HG03025 (cell line): ENCODE measurements at regions not wholly inside any gene's neighbourhood (a gene's known extent, or its start where the extent isn't known, plus 50 kb on each side); places are given as distances from the start of the nearest gene placed in this dataset.
"Not testable (repeated sequence)": the region's sequence is repeated elsewhere in the genome, so short reads cannot be mapped to it uniquely, and the experiment has no call there.

Source experiments
- ATAC-seq: cut with Tn5 transposase; IDR thresholded peaks from one replicate; pipeline ENCODE4 v1.9.1; 2021; ENCODE audit warnings: mild to moderate bottlenecking, moderate library complexity; ENCODE audit not compliant: unreplicated experiment, low FRiP score

- ATAC-seq = no peak
These were observed 878.5 kb downstream of the PLOD2 start for GRCh38 chr3:145282505-145282904.

GRCh38 chr3:145286937-145287336 is 874.0 kb downstream of the PLOD2 start:
- ATAC-seq = peak; percentile 57

DNA sequence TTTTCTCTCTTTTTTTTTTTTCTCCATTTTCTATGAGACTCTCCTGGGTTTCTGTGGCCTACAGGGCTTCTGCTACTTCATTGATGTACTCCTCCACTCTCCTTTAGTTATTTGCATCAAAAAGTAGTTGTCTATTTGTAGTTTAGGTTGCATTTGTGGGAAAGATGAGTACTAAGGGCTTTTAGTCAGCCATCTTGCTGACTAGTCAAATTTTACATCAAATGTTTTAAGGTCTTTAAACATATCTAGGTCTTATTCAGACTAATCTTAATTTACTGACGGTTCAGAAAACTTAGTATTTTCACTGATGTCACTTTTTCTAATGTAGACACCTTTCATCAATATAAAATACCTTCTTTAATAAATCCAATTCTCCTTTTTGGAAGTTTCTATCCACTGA is 871.0 kb downstream of the PLOD2 start:
- ATAC-seq = no peak

DNA sequence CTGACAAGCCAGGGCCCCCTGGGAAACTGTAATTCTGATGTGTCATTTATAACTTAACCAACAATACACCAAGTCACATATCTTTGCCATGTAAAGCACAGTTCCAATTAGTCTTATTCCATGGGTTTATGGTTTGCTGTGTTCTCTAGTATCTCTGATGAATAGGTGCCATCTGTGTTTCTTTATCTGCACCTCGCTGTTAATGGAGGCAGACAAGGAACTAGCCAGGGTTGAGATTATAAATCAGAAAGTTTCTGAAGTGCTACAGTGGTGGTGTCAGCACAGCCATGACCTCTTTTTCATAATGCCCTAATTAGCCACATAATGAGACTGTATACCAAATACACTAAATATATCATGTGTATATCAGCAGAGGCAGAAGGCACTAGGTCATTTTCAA is 866.4 kb downstream of the PLOD2 start:
- ATAC-seq = no peak

DNA sequence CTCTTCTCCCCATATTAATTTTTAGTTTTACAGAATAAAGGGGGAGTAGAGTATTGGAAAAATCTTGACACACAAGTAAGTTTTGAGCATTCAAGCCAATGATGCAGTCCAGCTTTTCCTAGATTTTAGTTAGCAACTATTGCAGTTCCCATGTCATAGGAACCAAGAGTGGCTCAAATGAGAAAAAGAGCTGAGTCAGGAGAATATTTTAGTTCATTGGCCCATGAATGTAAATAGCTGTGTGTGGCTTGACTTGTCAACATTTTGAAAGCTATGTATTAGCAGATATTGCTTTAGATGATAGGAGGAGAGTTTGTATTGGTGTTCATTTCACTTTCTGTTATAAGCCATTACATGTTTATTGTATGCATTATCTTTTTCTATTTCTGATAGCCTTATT is 853.7 kb downstream of the PLOD2 start:
- no peak for ATAC-seq

DNA sequence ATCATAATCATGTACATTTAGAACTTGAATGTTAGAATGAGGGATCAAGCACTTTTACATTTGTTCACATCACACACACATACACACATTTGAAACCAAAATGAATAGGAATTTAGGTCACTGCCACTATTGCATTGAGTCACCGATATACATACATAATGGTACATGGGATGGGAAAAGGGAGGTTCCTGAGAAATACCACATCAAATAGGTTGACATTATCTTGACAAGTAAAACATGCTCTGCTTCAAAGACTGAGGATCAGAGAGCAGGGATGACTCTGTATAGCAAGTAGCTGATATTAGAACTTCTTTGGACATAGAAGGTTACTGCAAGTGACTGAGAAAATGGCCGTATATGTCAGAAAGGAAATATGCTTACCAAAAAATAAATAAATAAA is 847.2 kb downstream of the PLOD2 start:
- no peak for ATAC-seq

GRCh38 chr3:145316253-145316652 is 844.7 kb downstream of the PLOD2 start:
- ATAC-seq = not testable (repeated sequence)

- ATAC-seq = no peak
These were observed 834.3 kb downstream of the PLOD2 start for GRCh38 chr3:145326666-145327065.

- not testable (repeated sequence) for ATAC-seq
These were observed 827.6 kb downstream of the PLOD2 start for GRCh38 chr3:145333427-145333826.

- ATAC-seq = no peak
These were observed 827.1 kb downstream of the PLOD2 start for GRCh38 chr3:145333931-145334330.

DNA sequence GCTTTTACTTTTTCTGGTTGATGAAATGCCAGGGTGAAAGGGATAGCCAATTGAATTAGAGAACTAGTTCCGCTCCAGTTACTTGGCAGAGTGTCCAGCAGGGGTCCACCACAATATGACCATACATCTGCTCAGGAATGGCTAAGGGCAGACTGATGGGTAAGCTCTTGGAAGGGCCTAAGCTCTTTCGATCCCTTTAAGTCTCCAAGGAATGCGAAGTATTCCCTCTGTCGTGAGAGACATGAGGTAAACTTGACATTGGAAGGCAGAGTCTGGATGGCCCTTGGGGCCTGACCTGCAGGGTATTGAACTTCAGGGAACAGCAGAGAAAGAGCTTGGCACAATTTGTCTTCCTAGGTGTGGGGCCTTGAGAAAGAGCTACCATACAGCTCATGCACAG is 805.8 kb downstream of the PLOD2 start:
- ATAC-seq = no peak

DNA sequence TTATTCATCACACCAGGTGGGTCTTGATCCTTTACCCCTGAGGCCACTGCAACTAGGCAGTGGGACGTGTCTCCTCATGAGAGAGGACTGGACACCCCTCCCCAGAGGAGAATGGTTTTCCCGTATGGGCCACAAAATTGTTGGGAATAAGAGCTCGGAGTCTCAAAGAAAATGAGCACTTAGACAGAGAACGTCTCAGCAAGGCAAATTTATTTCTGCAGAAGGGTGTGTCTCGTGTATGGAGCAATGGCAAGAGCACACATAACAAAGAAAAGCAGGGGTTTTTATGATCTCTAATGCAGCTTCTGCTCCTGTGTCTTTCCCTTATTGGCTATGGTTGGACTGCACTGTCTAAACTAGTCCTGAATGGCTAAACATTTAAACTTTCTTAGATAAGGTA is 803.5 kb downstream of the PLOD2 start:
- no peak for ATAC-seq

GRCh38 chr3:145359040-145359439 is 801.9 kb downstream of the PLOD2 start:
- no peak for ATAC-seq

DNA sequence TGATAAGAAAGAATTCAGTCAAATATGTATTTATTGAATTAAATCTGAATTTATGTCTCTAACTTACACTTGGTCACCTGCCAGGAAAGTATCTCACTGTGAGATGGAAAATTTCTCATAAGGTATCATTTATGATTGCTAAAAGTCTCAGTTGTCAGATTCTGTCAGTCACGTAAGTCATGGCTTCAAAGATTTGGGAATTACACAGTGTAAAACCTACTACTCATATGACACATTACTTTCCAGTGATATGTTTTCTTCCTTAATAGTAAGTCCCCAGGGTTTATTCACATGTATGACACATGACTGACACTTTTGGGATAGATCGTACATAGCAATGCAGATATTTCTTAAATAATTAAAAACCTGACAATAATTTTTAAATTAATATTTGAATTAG is 792.2 kb downstream of the PLOD2 start:
- no peak for ATAC-seq

GRCh38 chr3:145370870-145371269 is 790.1 kb downstream of the PLOD2 start:
- no peak for ATAC-seq

- ATAC-seq = no peak
These were observed 783.7 kb downstream of the PLOD2 start for GRCh38 chr3:145377301-145377700.

- ATAC-seq = no peak
These were observed 777.6 kb downstream of the PLOD2 start for GRCh38 chr3:145383416-145383815.

DNA sequence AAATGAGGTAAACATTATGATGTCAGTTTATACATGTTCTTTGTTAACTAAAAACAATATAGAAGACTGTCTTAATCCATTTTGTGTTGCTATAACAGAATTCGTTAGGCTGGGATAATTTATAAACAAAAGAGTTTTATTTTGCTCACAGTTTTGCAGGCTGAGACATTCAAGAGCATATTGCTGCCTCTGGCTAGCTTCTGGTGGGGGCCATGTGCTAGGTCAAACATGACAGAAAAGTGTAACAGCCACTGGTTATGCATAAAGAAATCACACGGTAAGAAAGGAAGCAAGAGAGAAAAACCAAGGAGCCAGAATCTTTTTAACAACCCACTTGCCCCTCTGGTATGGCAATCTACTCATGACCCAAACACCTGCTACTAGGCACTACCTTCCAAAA is 776.7 kb downstream of the PLOD2 start:
- no peak for ATAC-seq

DNA sequence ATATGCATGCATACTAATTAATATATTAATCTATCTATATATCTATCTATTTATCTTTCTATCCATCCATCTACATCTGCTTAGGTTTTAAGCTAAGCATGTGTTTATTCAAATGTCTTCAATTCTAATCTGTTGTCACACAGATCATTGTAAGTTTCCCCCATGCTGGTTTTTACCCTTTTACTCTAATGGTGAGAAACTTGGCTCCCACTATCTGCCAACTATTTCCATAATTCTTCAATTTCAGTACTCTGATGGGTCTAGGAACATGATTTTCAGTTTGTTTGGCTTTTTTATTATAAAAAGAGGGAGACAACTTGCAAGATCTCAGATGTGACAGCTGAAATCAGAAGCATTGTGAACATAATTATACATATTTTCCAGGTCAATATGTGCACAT is 773.8 kb downstream of the PLOD2 start:
- no peak for ATAC-seq

DNA sequence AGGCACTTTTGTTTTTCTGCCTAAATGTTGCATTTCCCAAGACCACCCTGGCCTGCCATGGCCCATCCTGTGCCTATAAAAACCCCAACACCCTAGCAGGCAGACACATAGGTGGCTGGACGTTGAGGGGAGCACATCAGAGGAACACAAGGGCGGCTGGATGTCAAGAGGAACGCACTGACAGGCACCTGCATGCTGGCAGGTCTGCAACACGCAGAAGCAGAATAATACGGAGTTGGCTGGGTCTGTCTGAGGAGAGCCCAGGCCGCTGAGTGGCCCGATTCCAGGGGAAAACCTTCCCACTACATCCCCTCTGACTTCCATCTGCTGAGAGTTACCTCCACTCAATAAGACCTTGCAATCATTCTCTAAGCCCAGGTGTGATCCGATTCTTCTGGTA is 765.6 kb downstream of the PLOD2 start:
- no peak for ATAC-seq

DNA sequence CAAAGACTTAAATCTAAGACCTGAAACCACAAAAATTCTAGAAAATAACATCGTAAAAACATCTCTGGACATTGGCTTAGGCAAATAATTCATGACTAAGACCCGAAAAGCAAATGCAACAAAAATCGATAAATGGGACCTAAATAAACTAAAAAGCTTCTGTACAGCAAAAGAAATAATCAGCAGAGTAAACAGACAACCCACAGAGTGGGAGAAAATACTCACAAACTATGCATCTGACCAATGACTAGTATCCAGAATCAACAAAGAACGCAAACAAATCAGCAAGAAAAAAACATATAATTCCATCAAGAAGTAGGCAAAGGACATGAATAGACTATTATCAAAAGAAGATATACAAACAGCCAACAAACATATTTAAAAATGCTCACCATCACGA is 749.4 kb downstream of the PLOD2 start:
- ATAC-seq = no peak

DNA sequence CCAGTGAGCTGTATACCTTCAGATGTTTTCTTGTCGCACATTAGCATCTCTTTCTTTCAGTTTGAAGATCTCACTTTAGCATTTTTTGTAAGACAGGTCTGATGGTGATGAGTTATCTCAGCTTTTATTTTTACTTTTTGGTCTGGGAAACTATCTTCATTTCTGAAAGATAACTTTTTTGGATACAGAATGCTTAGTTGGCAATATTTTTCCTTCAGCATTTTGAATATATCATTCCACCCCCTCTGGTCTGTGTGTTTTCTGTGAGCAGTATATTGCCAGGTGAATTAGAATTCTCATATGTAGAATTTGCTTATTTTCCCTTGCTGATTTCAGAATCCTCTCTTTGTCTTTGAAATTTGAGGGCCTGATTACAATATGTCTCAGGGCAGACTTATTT is 743.3 kb downstream of the PLOD2 start:
- ATAC-seq = no peak

DNA sequence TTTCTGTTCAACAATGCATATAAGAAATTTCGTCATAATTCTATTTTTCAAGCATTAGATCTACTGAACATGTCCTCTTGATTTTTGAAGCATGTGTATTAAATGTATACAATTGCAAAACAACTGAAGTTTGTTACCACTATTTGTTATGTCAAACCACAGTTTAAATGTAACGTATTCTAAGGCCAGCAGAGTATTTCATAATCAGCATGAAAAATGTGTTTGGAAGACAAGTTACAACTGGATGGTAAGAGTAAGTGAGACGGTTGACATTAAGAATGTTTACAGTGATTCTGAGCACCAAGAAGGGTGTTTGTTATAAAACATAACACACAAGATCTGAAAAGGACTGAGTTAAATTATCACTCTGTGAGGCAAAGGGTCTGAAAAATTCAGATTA is 738.4 kb downstream of the PLOD2 start:
- ATAC-seq = no peak

- no peak for ATAC-seq
These were observed 733.6 kb downstream of the PLOD2 start for GRCh38 chr3:145427355-145427754.
